DND-41 (cell line): ENCODE measurements at regions not wholly inside any gene's neighbourhood (a gene's known extent, or its start where the extent isn't known, plus 50 kb on each side); places are given as distances from the start of the nearest gene placed in this dataset.

Experiments used
- EZH2 ChIP-seq: IDR thresholded peaks from 3 replicates; pipeline ENCODE4 v1.6.1; 2012; ENCODE audit warnings: borderline replicate concordance, low read depth, mild to moderate bottlenecking, moderate library complexity, low read length, inconsistent platforms; ENCODE audit not compliant: severe bottlenecking
- TF ChIP-seq, protein P1 (sequence below): IDR thresholded peaks from 2 replicates; pipeline ENCODE4 v1.5.1; 2012; ENCODE audit warnings: borderline replicate concordance, low read length, moderate library complexity, mild to moderate bottlenecking; ENCODE audit not compliant: poor library complexity, severe bottlenecking; ENCODE audit errors: extremely low read depth

DNA sequence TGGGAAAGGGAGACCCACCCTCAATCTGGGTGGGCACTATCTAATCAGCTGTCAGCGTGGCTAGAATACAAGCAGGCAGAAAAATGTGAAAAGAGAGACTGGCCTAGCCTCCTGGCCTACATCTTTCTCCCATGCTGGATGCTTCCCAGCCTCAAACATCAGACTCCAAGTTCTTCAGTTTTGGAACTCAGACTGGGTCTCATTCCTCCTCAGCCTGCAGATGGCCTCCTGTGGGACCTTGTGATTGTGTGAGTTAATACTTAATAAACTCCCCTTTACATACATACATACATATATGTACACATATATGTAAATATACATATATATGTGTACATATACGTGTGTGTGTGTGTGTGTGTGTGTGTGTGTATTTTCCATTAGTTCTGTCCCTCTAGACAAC, 207.1 kb downstream of the BRINP2 start:
- TF ChIP-seq, protein P1, sequence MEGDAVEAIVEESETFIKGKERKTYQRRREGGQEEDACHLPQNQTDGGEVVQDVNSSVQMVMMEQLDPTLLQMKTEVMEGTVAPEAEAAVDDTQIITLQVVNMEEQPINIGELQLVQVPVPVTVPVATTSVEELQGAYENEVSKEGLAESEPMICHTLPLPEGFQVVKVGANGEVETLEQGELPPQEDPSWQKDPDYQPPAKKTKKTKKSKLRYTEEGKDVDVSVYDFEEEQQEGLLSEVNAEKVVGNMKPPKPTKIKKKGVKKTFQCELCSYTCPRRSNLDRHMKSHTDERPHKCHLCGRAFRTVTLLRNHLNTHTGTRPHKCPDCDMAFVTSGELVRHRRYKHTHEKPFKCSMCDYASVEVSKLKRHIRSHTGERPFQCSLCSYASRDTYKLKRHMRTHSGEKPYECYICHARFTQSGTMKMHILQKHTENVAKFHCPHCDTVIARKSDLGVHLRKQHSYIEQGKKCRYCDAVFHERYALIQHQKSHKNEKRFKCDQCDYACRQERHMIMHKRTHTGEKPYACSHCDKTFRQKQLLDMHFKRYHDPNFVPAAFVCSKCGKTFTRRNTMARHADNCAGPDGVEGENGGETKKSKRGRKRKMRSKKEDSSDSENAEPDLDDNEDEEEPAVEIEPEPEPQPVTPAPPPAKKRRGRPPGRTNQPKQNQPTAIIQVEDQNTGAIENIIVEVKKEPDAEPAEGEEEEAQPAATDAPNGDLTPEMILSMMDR: no peak
- TF ChIP-seq EZH2: no peak
